ENCODE measurements at regions not wholly inside any gene's neighbourhood (a gene's known extent, or its start where the extent isn't known, plus 50 kb on each side); places are given as distances from the start of the nearest gene placed in this dataset.
A peak's percentile ranks its signal among the peaks of the same experiment; 100 is the strongest.

- no peak overlapping the region for H3K4me3 ChIP-seq (ENCODE audit: extremely low read depth in 1 of 4, insufficient read depth in 2 of 4, low read depth in 3 of 4, low read length in 4 of 4)
- H3K79me1 ChIP-seq (ENCODE audit: low read depth, low read length): no peaks in the 10 kb centered on the region
- FAIRE-seq (no peak), DNase-seq (ENCODE audit: low read depth in 1 of 2, low spot score in 2 of 2) (no peak)
- H2BK12ac ChIP-seq (ENCODE audit: low read depth, low read length): peak overlapping the region; percentile 90; the same call in 1 of the 2 replicates
- H3K36me3 ChIP-seq (ENCODE audit: control insufficient read depth in 2 of 4, insufficient read depth in 4 of 4, low read length in 3 of 4): no peaks in the 10 kb centered on the region
- WGBS, 2 experiments (ENCODE audit: extremely low coverage in 1 of 2, insufficient coverage in 1 of 2, insufficient read length in 1 of 2, insufficient replicate concordance in 2 of 2, low coverage in 1 of 2, low lambda C conversion rate in 2 of 2, missing lambda C conversion rate in 1 of 2): 86% methylated on average over 14 of the region's 14 CpGs; no CpG with 5 or more reads in 1 of the 2 experiments
- no peak overlapping the region for H3K4me2 ChIP-seq (ENCODE audit: insufficient read depth in 1 of 2, low read depth in 2 of 2, low read length in 2 of 2)
- H2BK5ac ChIP-seq (ENCODE audit: low read depth, low read length): no peak overlapping the region
- H3K23ac ChIP-seq (ENCODE audit: insufficient read length): no peak overlapping the region
- no peak overlapping the region; the same call in 1 of the 2 replicates for H3K27ac ChIP-seq (ENCODE audit: low read depth, low read length)
- no peak overlapping the region for H3K9ac ChIP-seq (replicated peaks in 1 of 4; ENCODE audit: extremely low read depth in 1 of 4, low read depth in 3 of 4, low read length in 3 of 4)
- no peak overlapping the region for H4K5ac ChIP-seq (ENCODE audit: insufficient read length, low read depth, low read length)
- CTCF ChIA-PET (ENCODE audit: partially characterized antibody): interaction anchor here (0.7 kb wide), 1 partner anchor 69 kb away, joined by 4 read pairs; no protein-coding TSS in a partner anchor
- POLR2A ChIA-PET (ENCODE audit: partially characterized antibody): no interaction called here
- no peaks in the 10 kb centered on the region for H3K27me3 ChIP-seq (replicated peaks in 1 of 4; ENCODE audit: control insufficient read depth in 3 of 4, extremely low read depth in 1 of 4, insufficient read depth in 3 of 4, low read length in 3 of 4)
- H4K8ac ChIP-seq (ENCODE audit: extremely low read depth, insufficient read depth, low read length): no peak overlapping the region; the same call in 1 of the 2 replicates
- H3K14ac ChIP-seq (ENCODE audit: insufficient read length): no peak overlapping the region
- peaks cover 0 to 7% of the 10 kb centered on the region in 2 experiments for H4K20me1 ChIP-seq (replicated peaks in 1 of 2; ENCODE audit: control insufficient read depth in 1 of 2, insufficient read depth in 2 of 2, low read length in 2 of 2)
- H4K91ac ChIP-seq (replicated peaks; ENCODE audit: insufficient read length, low read length): no peak overlapping the region
- no peak overlapping the region; the same call in 1 of the 2 replicates for H3K18ac ChIP-seq (ENCODE audit: extremely low read depth, low read length)
- 0 out of 2 replicates have a peak overlapping the region, but pooled peaks have one; percentile 6 for H2BK20ac ChIP-seq (ENCODE audit: low read length)
- H2BK120ac ChIP-seq (replicated peaks; ENCODE audit: low read depth, low read length): no peak overlapping the region
- H3K9me3 ChIP-seq (ENCODE audit: insufficient read depth in 2 of 2, low read depth in 1 of 2, low read length in 1 of 2): no peaks in the 10 kb centered on the region
- H3K4me1 ChIP-seq (replicated peaks in 1 of 4; ENCODE audit: control insufficient read depth in 3 of 4, insufficient read depth in 4 of 4, low read length in 3 of 4): no peaks in the 10 kb centered on the region; a peak in 2 of 7 replicates
- no peaks in the 10 kb centered on the region for H3K79me2 ChIP-seq (ENCODE audit: control insufficient read depth in 1 of 2, insufficient read depth in 2 of 2, low read length in 2 of 2)
- peak overlapping the region; percentile 88; the same call in 1 of the 2 replicates for H2BK15ac ChIP-seq (ENCODE audit: low read length)
- H3K4ac ChIP-seq (replicated peaks; ENCODE audit: insufficient read length, low read depth, low read length): no peak overlapping the region
- no peak overlapping the region for H2AFZ ChIP-seq (ENCODE audit: low read length)
- no peak overlapping the region for H2AK5ac ChIP-seq (ENCODE audit: low read depth, low read length)
- peaks cover 14% of the 10 kb centered on the region; the same call in 1 of the 2 replicates for H3K23me2 ChIP-seq (ENCODE audit: low read depth, low read length)
- H3K56ac ChIP-seq (replicated peaks; ENCODE audit: insufficient read length, low read depth, low read length): peak overlapping the region; percentile 93
- TF ChIP-seq ATF2 (IDR thresholded peaks at IDR 0.05; ENCODE audit: low read length) (no peak), SIX5 (IDR thresholded peaks at IDR 0.05; ENCODE audit: low read depth, low read length) (no peak), CTCF (IDR thresholded peaks at IDR 0.05; ENCODE audit: control extremely low read depth in 1 of 3, insufficient read depth in 1 of 3, low read depth in 1 of 3, low read length in 3 of 3) (no peak), POLR2A (IDR thresholded peaks at IDR 0.05; ENCODE audit: control extremely low read depth in 1 of 2, low read depth in 2 of 2, low read length in 2 of 2) (no peak), GTF2F1 (IDR thresholded peaks at IDR 0.05; ENCODE audit: borderline replicate concordance, low read depth, low read length) (no peak), RFX5 (IDR thresholded peaks at IDR 0.05; ENCODE audit: borderline replicate concordance, low read depth, low read length) (no peak), ASH2L (IDR thresholded peaks at IDR 0.05; ENCODE audit: low read length) (no peak), SUZ12 (IDR thresholded peaks at IDR 0.05; ENCODE audit: low read length) (no peak)
Measured at GRCh38 chr16:73286346-73287267, 238.7 kb upstream of the ZFHX3 start.

Measured in H1 (cell line).